DOHH2 (cell line): ENCODE measurements at regions not wholly inside any gene's neighbourhood (a gene's known extent, or its start where the extent isn't known, plus 50 kb on each side); places are given as distances from the start of the nearest gene placed in this dataset.

Experiments used
- H3F3A ChIP-seq: fragments of 200-600 bp; sonication (generic), shearing (Covaris generic); 2 replicates; pipeline ENCODE4 v1.6.0; 2016; ENCODE audit warnings: antibody characterized with exemption, mild to moderate bottlenecking; ENCODE audit not compliant: control insufficient read depth, insufficient read depth
- H3K27ac ChIP-seq: fragments of 200-600 bp; sonication (generic); 2 replicates; pipeline ENCODE4 v1.5.1; 2014; ENCODE audit warnings: low read depth, mild to moderate bottlenecking, low read length, moderate library complexity
- H3K27me3 ChIP-seq: fragments of 200-600 bp; sonication (generic); 2 replicates; pipeline ENCODE4 v1.6.1; 2014; ENCODE audit warnings: mild to moderate bottlenecking, low read length, mixed read lengths; ENCODE audit not compliant: control insufficient read depth
- H3K36me3 ChIP-seq: fragments of 200-600 bp; sonication (generic); 2 replicates; pipeline ENCODE4 v1.6.1; 2014; ENCODE audit warnings: mild to moderate bottlenecking, low read length, moderate library complexity, mixed read lengths; ENCODE audit not compliant: control insufficient read depth
- H3K4me1 ChIP-seq: fragments of 200-600 bp; sonication (generic); 2 replicates; pipeline ENCODE4 v1.6.1; 2014; ENCODE audit warnings: mild to moderate bottlenecking, low read length, mixed read lengths; ENCODE audit not compliant: control insufficient read depth
- H3K4me2 ChIP-seq: fragments of 200-600 bp; sonication (generic); 2 replicates; pipeline ENCODE4 v1.6.0; 2014; ENCODE audit warnings: mild to moderate bottlenecking, low read length, moderate library complexity
- H3K4me3 ChIP-seq: fragments of 200-600 bp; sonication (generic); 2 replicates; pipeline ENCODE4 v1.5.1; 2014; ENCODE audit warnings: mild to moderate bottlenecking, low read length, mixed read lengths
- H3K79me2 ChIP-seq: fragments of 200-600 bp; sonication (generic); 2 replicates; pipeline ENCODE4 v1.6.1; 2014; ENCODE audit warnings: mild to moderate bottlenecking, low read length, mixed read lengths; ENCODE audit not compliant: control insufficient read depth
- H3K9me2 ChIP-seq: fragments of 200-600 bp; sonication (generic); replicated peaks from 2 replicates; pipeline ENCODE4 v1.6.1; 2014; ENCODE audit warnings: mild to moderate bottlenecking, low read length, mixed read lengths; ENCODE audit not compliant: control insufficient read depth
- H3K9me3 ChIP-seq: fragments of 200-600 bp; sonication (generic); 2 replicates; pipeline ENCODE4 v1.6.1; 2014; ENCODE audit warnings: antibody characterized with exemption, low read length, mixed read lengths; ENCODE audit not compliant: control insufficient read depth, insufficient read depth
- H4K20me1 ChIP-seq: fragments of 200-600 bp; sonication (generic); 2 replicates; pipeline ENCODE4 v1.6.0; 2014; ENCODE audit warnings: low read depth, mild to moderate bottlenecking, antibody characterized with exemption, low read length, moderate library complexity; ENCODE audit not compliant: control insufficient read depth, insufficient read depth
- EZH2phosphoT487 ChIP-seq: fragments of 200-600 bp; sonication (generic); IDR thresholded peaks from 2 replicates; pipeline ENCODE4 v1.6.1; 2017; ENCODE audit warnings: borderline replicate concordance, mild to moderate bottlenecking, antibody characterized with exemption, low read length, moderate library complexity, mixed read lengths
- TF ChIP-seq, protein P1 (sequence below): fragments of 200-600 bp; sonication (generic); IDR thresholded peaks from one replicate; pipeline ENCODE4 v1.5.1; 2014; ENCODE audit warnings: antibody characterized with exemption, mild to moderate bottlenecking, low read depth, low read length; ENCODE audit not compliant: poor library complexity, severe bottlenecking

DNA sequence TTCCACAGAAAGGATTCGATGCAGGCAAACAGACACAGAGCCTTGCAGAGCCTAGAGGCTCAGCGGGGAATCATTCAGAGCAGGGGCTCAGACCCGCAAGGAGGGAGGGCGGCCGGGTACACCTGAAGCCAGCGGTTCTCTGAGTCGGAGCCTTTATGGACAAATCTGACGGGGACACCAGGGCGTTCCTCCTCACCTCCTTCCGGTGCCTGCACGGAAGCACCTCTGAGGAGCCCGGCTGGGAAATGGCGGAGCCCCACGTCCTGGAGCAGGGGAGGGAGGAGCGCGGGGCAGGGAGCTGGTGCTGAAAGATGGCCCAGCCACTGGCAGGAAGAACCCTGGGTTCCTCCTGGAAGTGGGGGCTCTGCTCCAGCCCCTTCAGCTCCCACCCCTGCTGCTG is 193.5 kb upstream of the ALKAL2 start:
- no peaks in the 10 kb centered on the region for H3K79me2 ChIP-seq
- no peaks in the 10 kb centered on the region for H3K9me2 ChIP-seq
- H3K4me1 ChIP-seq: no peaks in the 10 kb centered on the region
- no peaks in the 10 kb centered on the region for H3K27me3 ChIP-seq
- no peaks in the 10 kb centered on the region for H3K36me3 ChIP-seq
- TF ChIP-seq EZH2phosphoT487: no peak
- TF ChIP-seq, protein P1, sequence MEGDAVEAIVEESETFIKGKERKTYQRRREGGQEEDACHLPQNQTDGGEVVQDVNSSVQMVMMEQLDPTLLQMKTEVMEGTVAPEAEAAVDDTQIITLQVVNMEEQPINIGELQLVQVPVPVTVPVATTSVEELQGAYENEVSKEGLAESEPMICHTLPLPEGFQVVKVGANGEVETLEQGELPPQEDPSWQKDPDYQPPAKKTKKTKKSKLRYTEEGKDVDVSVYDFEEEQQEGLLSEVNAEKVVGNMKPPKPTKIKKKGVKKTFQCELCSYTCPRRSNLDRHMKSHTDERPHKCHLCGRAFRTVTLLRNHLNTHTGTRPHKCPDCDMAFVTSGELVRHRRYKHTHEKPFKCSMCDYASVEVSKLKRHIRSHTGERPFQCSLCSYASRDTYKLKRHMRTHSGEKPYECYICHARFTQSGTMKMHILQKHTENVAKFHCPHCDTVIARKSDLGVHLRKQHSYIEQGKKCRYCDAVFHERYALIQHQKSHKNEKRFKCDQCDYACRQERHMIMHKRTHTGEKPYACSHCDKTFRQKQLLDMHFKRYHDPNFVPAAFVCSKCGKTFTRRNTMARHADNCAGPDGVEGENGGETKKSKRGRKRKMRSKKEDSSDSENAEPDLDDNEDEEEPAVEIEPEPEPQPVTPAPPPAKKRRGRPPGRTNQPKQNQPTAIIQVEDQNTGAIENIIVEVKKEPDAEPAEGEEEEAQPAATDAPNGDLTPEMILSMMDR: no peak
- H4K20me1 ChIP-seq: no peaks in the 10 kb centered on the region
- no peak overlapping the region for H3K4me2 ChIP-seq
- no peaks in the 10 kb centered on the region for H3F3A ChIP-seq
- no peak overlapping the region for H3K27ac ChIP-seq
- no peak overlapping the region for H3K4me3 ChIP-seq
- H3K9me3 ChIP-seq: no peaks in the 10 kb centered on the region

DNA sequence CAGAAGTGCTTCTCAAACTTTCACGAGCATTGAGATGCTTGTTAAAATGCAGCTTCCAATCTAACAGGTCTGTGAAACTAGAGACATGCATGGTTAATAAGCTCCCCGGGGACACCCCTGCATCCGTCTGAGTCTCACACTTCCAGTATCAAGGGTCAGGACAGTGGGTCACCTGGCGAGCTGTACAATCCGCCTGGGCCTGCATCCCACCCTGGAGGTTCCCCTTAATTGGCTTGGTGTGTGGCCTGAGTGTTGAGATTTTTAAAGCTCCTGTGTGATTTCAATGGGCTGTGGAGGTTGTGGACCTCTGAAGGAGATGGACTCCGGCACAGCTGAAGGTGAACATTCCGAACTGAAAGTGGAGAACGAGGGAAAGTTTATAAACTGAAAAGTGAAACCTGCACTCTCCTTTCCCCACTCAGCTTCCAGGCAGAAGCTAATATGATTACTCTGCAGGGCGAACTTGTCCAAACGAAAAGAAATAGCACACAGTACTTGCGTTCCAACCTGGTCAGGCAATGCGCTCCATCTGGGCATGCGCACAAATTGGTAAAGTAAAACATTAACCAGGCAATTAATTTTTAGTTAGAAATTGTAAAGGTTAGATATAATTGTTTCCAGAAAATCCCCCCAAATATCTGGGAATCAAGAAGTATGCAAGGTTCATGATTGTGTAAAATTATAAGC is 191.7 kb upstream of the ALKAL2 start:
- no peaks in the 10 kb centered on the region for H3K4me1 ChIP-seq
- no peak overlapping the region for H3K27ac ChIP-seq
- H4K20me1 ChIP-seq: no peaks in the 10 kb centered on the region
- H3K4me2 ChIP-seq: no peak overlapping the region
- no peak overlapping the region for H3K4me3 ChIP-seq
- H3K27me3 ChIP-seq: no peaks in the 10 kb centered on the region
- no peaks in the 10 kb centered on the region for H3K9me3 ChIP-seq
- H3K36me3 ChIP-seq: no peaks in the 10 kb centered on the region
- no peaks in the 10 kb centered on the region for H3F3A ChIP-seq
- H3K79me2 ChIP-seq: no peaks in the 10 kb centered on the region
- no peaks in the 10 kb centered on the region for H3K9me2 ChIP-seq
- TF ChIP-seq, protein P1: no peak
- TF ChIP-seq EZH2phosphoT487: no peak

DNA sequence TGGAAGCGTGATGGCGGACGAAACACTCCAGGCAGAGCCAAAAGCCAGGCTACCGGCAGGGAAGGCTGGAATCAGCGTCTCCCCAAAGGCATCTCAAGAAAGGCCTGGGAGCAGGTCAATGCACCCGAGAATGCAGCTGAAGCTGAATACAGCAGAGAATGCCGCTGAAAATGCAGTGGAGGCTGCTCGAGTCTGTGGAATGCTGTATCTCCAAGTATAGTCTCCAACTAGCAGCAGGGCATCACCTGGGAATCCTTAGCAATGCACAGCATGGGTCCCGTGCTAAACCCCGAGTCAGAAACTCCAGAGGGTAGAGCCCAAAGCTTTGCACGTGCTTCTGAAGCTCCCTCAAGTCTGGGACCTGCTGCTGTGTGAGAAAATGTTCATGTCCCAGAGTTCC is 191.1 kb upstream of the ALKAL2 start:
- no peak overlapping the region for H3K4me2 ChIP-seq
- TF ChIP-seq, protein P1: no peak
- TF ChIP-seq EZH2phosphoT487: no peak
- H3K27ac ChIP-seq: no peak overlapping the region
- H3K4me3 ChIP-seq: no peak overlapping the region
- no peaks in the 10 kb centered on the region for H3K27me3 ChIP-seq
- no peaks in the 10 kb centered on the region for H3K79me2 ChIP-seq
- no peaks in the 10 kb centered on the region for H3K36me3 ChIP-seq
- no peaks in the 10 kb centered on the region for H4K20me1 ChIP-seq
- H3K4me1 ChIP-seq: no peaks in the 10 kb centered on the region
- no peaks in the 10 kb centered on the region for H3F3A ChIP-seq
- no peaks in the 10 kb centered on the region for H3K9me3 ChIP-seq
- no peaks in the 10 kb centered on the region for H3K9me2 ChIP-seq
